OCI-LY3 (cell line): ENCODE measurements at regions not wholly inside any gene's neighbourhood (a gene's known extent, or its start where the extent isn't known, plus 50 kb on each side); places are given as distances from the start of the nearest gene placed in this dataset.

ENCODE experiments used
- CTCF ChIP-seq: fragments of 200-600, 300-600 bp; sonication (generic); IDR thresholded peaks from 2 replicates; pipeline ENCODE4 v1.5.1; 2014; ENCODE audit warnings: antibody characterized with exemption, low read length, low read depth
- EZH2phosphoT487 ChIP-seq: fragments of 200-600 bp; shearing (Covaris generic); IDR thresholded peaks from 2 replicates; pipeline ENCODE4 v1.6.1; 2018; ENCODE audit warnings: antibody characterized with exemption, mixed run types, low read depth

- TF ChIP-seq EZH2phosphoT487 (no peak), CTCF (no peak)
These were observed 49.9 kb upstream of the TAGAP start for GRCh38 chr6:159094444-159095252.
